Chondrocyte (in vitro differentiated cells): ENCODE measurements at regions not wholly inside any gene's neighbourhood (a gene's known extent, or its start where the extent isn't known, plus 50 kb on each side); places are given as distances from the start of the nearest gene placed in this dataset.

Experiments used
- DNase-seq: peaks from one replicate; pipeline ENCODE4 v3.0.0; 2021; ENCODE audit warnings: mixed read lengths, low spot score
- H3K27ac Mint-ChIP-seq: one replicate; pipeline ENCODE4 v1.8.0; 2021; ENCODE audit warnings: mild to moderate bottlenecking, moderate library complexity, mixed read lengths; ENCODE audit not compliant: unreplicated experiment
- H3K27me3 Mint-ChIP-seq: 2 replicates; pipeline ENCODE4 v1.8.0; 2021; ENCODE audit warnings: low read depth, mixed read lengths
- H3K36me3 Mint-ChIP-seq: 2 replicates; pipeline ENCODE4 v1.8.0; 2021; ENCODE audit warnings: low read depth, mixed read lengths
- H3K4me1 Mint-ChIP-seq: 2 replicates; pipeline ENCODE4 v1.8.0; 2021; ENCODE audit warnings: low read depth, mild to moderate bottlenecking, mixed read lengths
- H3K4me3 Mint-ChIP-seq: one replicate; pipeline ENCODE4 v1.8.0; 2021; ENCODE audit warnings: mild to moderate bottlenecking, moderate library complexity, mixed read lengths; ENCODE audit not compliant: unreplicated experiment
- H3K9me3 Mint-ChIP-seq: 2 replicates; pipeline ENCODE4 v1.8.0; 2021; ENCODE audit warnings: low read depth, mixed read lengths
- CTCF ChIP-seq: fragments of 200-600 bp; sonication (generic); IDR thresholded peaks from 2 replicates; pipeline ENCODE4 v1.5.0; 2021; ENCODE audit warnings: antibody characterized with exemption, mild to moderate bottlenecking, moderate library complexity

GRCh38 chr4:155081222-155081621, 127.2 kb upstream of the NPY2R start:
- no peak overlapping the region for H3K27ac Mint-ChIP-seq
- no peaks in the 10 kb centered on the region for H3K36me3 Mint-ChIP-seq
- H3K4me1 Mint-ChIP-seq: no peaks in the 10 kb centered on the region
- no peak for TF ChIP-seq CTCF
- H3K9me3 Mint-ChIP-seq: no peaks in the 10 kb centered on the region
- no peak for DNase-seq
- H3K27me3 Mint-ChIP-seq: peaks cover 3% of the 10 kb centered on the region
- no peak overlapping the region for H3K4me3 Mint-ChIP-seq

GRCh38 chr4:155085843-155086530, 122.4 kb upstream of the NPY2R start:
- no peaks in the 10 kb centered on the region for H3K9me3 Mint-ChIP-seq
- H3K36me3 Mint-ChIP-seq: no peaks in the 10 kb centered on the region
- DNase-seq: no peak
- H3K27me3 Mint-ChIP-seq: peaks cover 15% of the 10 kb centered on the region
- no peak for TF ChIP-seq CTCF
- H3K4me3 Mint-ChIP-seq: no peak overlapping the region
- H3K4me1 Mint-ChIP-seq: no peaks in the 10 kb centered on the region
- H3K27ac Mint-ChIP-seq: no peak overlapping the region

- H3K36me3 Mint-ChIP-seq: no peaks in the 10 kb centered on the region
- TF ChIP-seq CTCF: no peak
Observed at GRCh38 chr4:155094201-155094820, 114.1 kb upstream of the NPY2R start.

DNA sequence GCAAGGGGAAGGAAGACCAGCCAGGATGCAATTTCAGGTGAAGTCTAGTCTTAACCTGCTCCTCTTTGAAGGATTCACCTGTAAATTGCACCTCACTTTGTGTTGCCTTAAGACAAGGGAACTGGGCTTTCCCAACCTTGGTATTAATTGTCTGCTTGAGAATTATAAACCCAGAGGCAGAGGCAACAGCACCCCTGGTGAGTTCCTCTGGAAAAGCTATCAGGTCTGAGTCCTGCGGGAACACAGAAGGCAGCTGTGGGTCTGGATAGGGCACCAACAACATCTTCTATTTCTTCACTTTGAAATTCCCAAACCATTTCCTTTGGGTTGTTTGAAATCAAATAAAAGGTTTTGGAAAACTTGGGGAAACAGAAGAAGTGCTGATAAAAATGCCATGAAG, 109.2 kb upstream of the NPY2R start:
- no peak overlapping the region for H3K4me3 Mint-ChIP-seq
- H3K36me3 Mint-ChIP-seq: no peaks in the 10 kb centered on the region
- no peaks in the 10 kb centered on the region for H3K4me1 Mint-ChIP-seq
- no peak for TF ChIP-seq CTCF
- H3K9me3 Mint-ChIP-seq: no peaks in the 10 kb centered on the region
- no peak overlapping the region for H3K27ac Mint-ChIP-seq
- no peak for DNase-seq
- no peaks in the 10 kb centered on the region for H3K27me3 Mint-ChIP-seq

More at GRCh38 chr4:155094201-155094820, 114.1 kb upstream of the NPY2R start:
- Mint-ChIP-seq H3K27ac (no peak overlapping the region), H3K27me3 (peaks cover 13% of the 10 kb centered on the region), H3K4me1 (no peaks in the 10 kb centered on the region), H3K4me3 (no peak overlapping the region), H3K9me3 (no peaks in the 10 kb centered on the region)
- no peak for DNase-seq

DNA sequence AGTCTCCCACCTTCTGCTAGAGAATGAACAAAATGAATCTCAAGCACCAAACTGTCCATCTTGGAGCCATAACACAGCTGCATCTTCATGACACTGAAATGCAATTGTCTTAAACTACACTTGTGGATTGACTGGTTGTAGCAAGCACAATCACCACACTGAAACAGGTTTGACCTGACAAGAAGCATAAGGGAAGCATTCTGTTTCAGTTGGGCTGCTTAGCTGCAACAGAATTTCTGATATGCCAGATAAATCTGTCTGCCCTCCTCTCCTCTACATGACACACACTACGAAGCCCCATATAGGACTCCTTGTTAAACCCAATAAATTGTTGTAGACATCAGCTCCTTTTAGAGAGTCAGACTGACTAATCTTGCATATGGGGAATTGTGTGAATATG, 101.8 kb upstream of the NPY2R start:
- Mint-ChIP-seq H3K36me3 (no peaks in the 10 kb centered on the region), H3K4me3 (no peak overlapping the region), H3K4me1 (no peaks in the 10 kb centered on the region), H3K27me3 (peaks cover 7% of the 10 kb centered on the region), H3K9me3 (peaks cover 6% of the 10 kb centered on the region), H3K27ac (no peak overlapping the region)
- no peak for TF ChIP-seq CTCF
- DNase-seq: no peak
